ENCODE measurements at regions not wholly inside any gene's neighbourhood (a gene's known extent, or its start where the extent isn't known, plus 50 kb on each side); places are given as distances from the start of the nearest gene placed in this dataset.

GRCh38 chr5:167488371-167488770 lies 803.1 kb upstream of the WWC1 start:
- Histone ChIP-seq H3K27ac (no peak overlapping the region), H3K9me3 (no peaks in the 10 kb centered on the region), H3K27me3 (no peaks in the 10 kb centered on the region), H3K4me1 (no peaks in the 10 kb centered on the region), H3K4me3 (no peak overlapping the region), H3K36me3 (no peaks in the 10 kb centered on the region)
- TF ChIP-seq POLR2A (IDR thresholded peaks at IDR 0.05) (no peak), EP300 (IDR thresholded peaks at IDR 0.05; ENCODE audit: low read depth) (no peak), CTCF (IDR thresholded peaks at IDR 0.05) (no peak)
- no peak for DNase-seq
- 61 to 65% methylated on average over 2 of the region's 2 CpGs for WGBS, 2 donors (ENCODE audit: low coverage in 1 of 2)
- intact Hi-C loops (cut with DNase I; ENCODE audit: low total_unique reads) (no loop called here), in situ Hi-C loops (cut with MboI; ENCODE audit: low pct_ligation_motif_present in 1 of 4, low pct_unique_long_range_greater_than_20kb in 1 of 4, low sequenced_read_pairs in 3 of 4) (no loop called here)

GRCh38 chr5:167489202-167489601 lies 802.2 kb upstream of the WWC1 start:
- intact Hi-C loops (cut with DNase I; ENCODE audit: low total_unique reads) (no loop called here), in situ Hi-C loops (cut with MboI; ENCODE audit: low pct_ligation_motif_present in 1 of 4, low pct_unique_long_range_greater_than_20kb in 1 of 4, low sequenced_read_pairs in 3 of 4) (no loop called here)
- no peak overlapping the region for H3K4me3 ChIP-seq
- H3K27me3 ChIP-seq: no peaks in the 10 kb centered on the region
- no peaks in the 10 kb centered on the region for H3K36me3 ChIP-seq
- DNase-seq: no peak
- H3K4me1 ChIP-seq: no peaks in the 10 kb centered on the region
- no peak for TF ChIP-seq POLR2AphosphoS5 (IDR thresholded peaks at IDR 0.05)
- TF ChIP-seq POLR2A (IDR thresholded peaks at IDR 0.05): no peak
- no peak for TF ChIP-seq EP300 (IDR thresholded peaks at IDR 0.05; ENCODE audit: low read depth)
- TF ChIP-seq CTCF (IDR thresholded peaks at IDR 0.05): no peak
- no peaks in the 10 kb centered on the region for H3K9me3 ChIP-seq
- H3K27ac ChIP-seq: no peak overlapping the region

- Histone ChIP-seq H3K4me3 (no peak overlapping the region), H3K27me3 (no peaks in the 10 kb centered on the region), H3K9me3 (no peaks in the 10 kb centered on the region), H3K27ac (no peak overlapping the region), H3K4me1 (no peaks in the 10 kb centered on the region), H3K36me3 (no peaks in the 10 kb centered on the region)
- TF ChIP-seq POLR2A (IDR thresholded peaks at IDR 0.05) (no peak), POLR2AphosphoS5 (IDR thresholded peaks at IDR 0.05) (no peak), CTCF (IDR thresholded peaks at IDR 0.05) (no peak), EP300 (IDR thresholded peaks at IDR 0.05; ENCODE audit: low read depth) (no peak)
- in situ Hi-C loops (cut with MboI; ENCODE audit: low pct_ligation_motif_present in 1 of 4, low pct_unique_long_range_greater_than_20kb in 1 of 4, low sequenced_read_pairs in 3 of 4) (no loop called here), intact Hi-C loops (cut with DNase I; ENCODE audit: low total_unique reads) (no loop called here)
- no peak for DNase-seq
- WGBS, 2 donors (ENCODE audit: low coverage in 1 of 2): 56 to 60% methylated on average over 5 of the region's 5 CpGs
Observed at GRCh38 chr5:167503926-167504720, 787.3 kb upstream of the WWC1 start.

GRCh38 chr5:167507463-167508233 lies 783.8 kb upstream of the WWC1 start:
- Histone ChIP-seq H3K9me3 (no peaks in the 10 kb centered on the region), H3K36me3 (no peaks in the 10 kb centered on the region), H3K4me3 (no peak overlapping the region), H3K27ac (no peak overlapping the region), H3K4me1 (no peaks in the 10 kb centered on the region), H3K27me3 (no peaks in the 10 kb centered on the region)
- no peak for TF ChIP-seq POLR2A (IDR thresholded peaks at IDR 0.05)
- intact Hi-C loops (cut with DNase I; ENCODE audit: low total_unique reads): no loop called here
- 62 to 67% methylated on average over 4 of the region's 4 CpGs for WGBS, 2 donors (ENCODE audit: low coverage in 1 of 2)
- in situ Hi-C loops (cut with MboI; ENCODE audit: low pct_ligation_motif_present in 1 of 4, low pct_unique_long_range_greater_than_20kb in 1 of 4, low sequenced_read_pairs in 3 of 4): no loop called here
- DNase-seq: no peak

Data from transverse colon (tissue), 4 donors.